ENCODE measurements at regions not wholly inside any gene's neighbourhood (a gene's known extent, or its start where the extent isn't known, plus 50 kb on each side); places are given as distances from the start of the nearest gene placed in this dataset.

- Histone ChIP-seq H3K27me3 (ENCODE audit: insufficient read depth, poor library complexity, severe bottlenecking) (no peaks in the 10 kb centered on the region), H3K27ac (replicated peaks) (no peak overlapping the region), H3K4me3 (replicated peaks; ENCODE audit: insufficient read depth, low read length) (no peak overlapping the region)
- DNase-seq (ENCODE audit: low read depth in 1 of 2, low spot score in 1 of 2): no peak
- TF ChIP-seq SPI1 (IDR thresholded peaks at IDR 0.05; ENCODE audit: borderline replicate concordance, low read depth): no peak
- TF ChIP-seq CTCF (IDR thresholded peaks at IDR 0.05; ENCODE audit: insufficient read depth, low read length): no peak
- TF ChIP-seq REST (IDR thresholded peaks at IDR 0.05; ENCODE audit: insufficient replicate concordance, low read depth): no peak
- no peak for TF ChIP-seq POLR2AphosphoS5 (IDR thresholded peaks at IDR 0.05; ENCODE audit: low read depth)
- no peak for TF ChIP-seq GABPA (IDR thresholded peaks at IDR 0.05; ENCODE audit: low read depth)
Measured at GRCh38 chr12:28950049-28950448, 199.0 kb upstream of the FAR2 start.

- Histone ChIP-seq H3K27me3 (ENCODE audit: insufficient read depth, poor library complexity, severe bottlenecking) (no peaks in the 10 kb centered on the region), H3K27ac (replicated peaks) (no peak overlapping the region), H3K4me3 (replicated peaks; ENCODE audit: insufficient read depth, low read length) (no peak overlapping the region)
- TF ChIP-seq POLR2AphosphoS5 (IDR thresholded peaks at IDR 0.05; ENCODE audit: low read depth) (no peak), REST (IDR thresholded peaks at IDR 0.05; ENCODE audit: insufficient replicate concordance, low read depth) (peak; percentile 73), CTCF (IDR thresholded peaks at IDR 0.05; ENCODE audit: insufficient read depth, low read length) (no peak), GABPA (IDR thresholded peaks at IDR 0.05; ENCODE audit: low read depth) (no peak), SPI1 (IDR thresholded peaks at IDR 0.05; ENCODE audit: borderline replicate concordance, low read depth) (no peak)
- no peak for DNase-seq (ENCODE audit: low read depth in 1 of 2, low spot score in 1 of 2)
Measured at GRCh38 chr12:28951935-28952334, 197.1 kb upstream of the FAR2 start.

GRCh38 chr12:28954333-28954732, 194.7 kb upstream of the FAR2 start:
- Histone ChIP-seq H3K4me3 (replicated peaks; ENCODE audit: insufficient read depth, low read length) (no peak overlapping the region), H3K27ac (replicated peaks) (no peak overlapping the region), H3K27me3 (ENCODE audit: insufficient read depth, poor library complexity, severe bottlenecking) (no peaks in the 10 kb centered on the region)
- TF ChIP-seq POLR2AphosphoS5 (IDR thresholded peaks at IDR 0.05; ENCODE audit: low read depth) (no peak), SPI1 (IDR thresholded peaks at IDR 0.05; ENCODE audit: borderline replicate concordance, low read depth) (no peak), REST (IDR thresholded peaks at IDR 0.05; ENCODE audit: insufficient replicate concordance, low read depth) (no peak), GABPA (IDR thresholded peaks at IDR 0.05; ENCODE audit: low read depth) (no peak), CTCF (IDR thresholded peaks at IDR 0.05; ENCODE audit: insufficient read depth, low read length) (no peak)
- no peak for DNase-seq (ENCODE audit: low read depth in 1 of 2, low spot score in 1 of 2)

Data from HL-60 (cell line).